SK-N-SH treated with all-trans-retinoic acid at 6 μM for 48 hours (cell line): ENCODE measurements at regions not wholly inside any gene's neighbourhood (a gene's known extent, or its start where the extent isn't known, plus 50 kb on each side); places are given as distances from the start of the nearest gene placed in this dataset.

ENCODE experiments used
- ATAC-seq: fragments of 200-7000 bp; cut with Tn5 transposase; 3 replicates; pipeline ENCODE4 v1.9.1; 2020; ENCODE audit warnings: mild to moderate bottlenecking, moderate library complexity
- ARNTL ChIP-seq: fragments of 450-650 bp; formaldehyde crosslinking; IDR thresholded peaks from 2 replicates; pipeline ENCODE4 v1.5.0; 2020; ENCODE audit warnings: low read depth, mild to moderate bottlenecking, moderate library complexity, borderline replicate concordance
- BACH2 ChIP-seq: fragments of 250-450 bp; sonication (Bioruptor Pico); IDR thresholded peaks from 2 replicates; pipeline ENCODE4 v1.9.0; 2021; ENCODE audit warnings: mild to moderate bottlenecking, borderline replicate concordance
- CSDC2 ChIP-seq: fragments of 250-450 bp; sonication (Bioruptor Pico); IDR thresholded peaks from 2 replicates; pipeline ENCODE4 v1.5.0; 2020; ENCODE audit warnings: mild to moderate bottlenecking, moderate library complexity
- GLIS3 ChIP-seq: fragments of 250-450 bp; sonication (Bioruptor Pico); IDR thresholded peaks from 2 replicates; pipeline ENCODE4 v1.5.0; 2020; ENCODE audit warnings: mild to moderate bottlenecking, moderate library complexity
- ISL1 ChIP-seq: fragments of 250-450 bp; sonication (Bioruptor Pico); IDR thresholded peaks from 2 replicates; pipeline ENCODE4 v2.1.2; 2022; ENCODE audit warnings: mild to moderate bottlenecking, moderate library complexity
- OSR1 ChIP-seq: fragments of 250-450 bp; sonication (Bioruptor Pico); IDR thresholded peaks from 2 replicates; pipeline ENCODE4 v1.8.0; 2022; ENCODE audit warnings: moderate library complexity, mild to moderate bottlenecking, inconsistent platforms
- SNAI2 ChIP-seq: fragments of 250-450 bp; sonication (Bioruptor Pico); IDR thresholded peaks from 2 replicates; pipeline ENCODE4 v1.5.0; 2020; ENCODE audit warnings: mild to moderate bottlenecking, moderate library complexity
- TCF4 ChIP-seq: fragments of 250-450 bp; sonication (Bioruptor Pico); IDR thresholded peaks from 2 replicates; pipeline ENCODE4 v1.8.0; 2021; ENCODE audit warnings: mild to moderate bottlenecking, moderate library complexity, borderline replicate concordance
- TOX ChIP-seq: fragments of 250-450 bp; sonication (Bioruptor Pico); IDR thresholded peaks from 2 replicates; pipeline ENCODE4 v1.8.0; 2021; ENCODE audit warnings: mild to moderate bottlenecking, moderate library complexity, borderline replicate concordance
- ZFP3 ChIP-seq: fragments of 250-450 bp; sonication (Bioruptor Pico); IDR thresholded peaks from 2 replicates; pipeline ENCODE4 v1.5.0; 2020; ENCODE audit warnings: mild to moderate bottlenecking, moderate library complexity
- ZFP30 ChIP-seq: fragments of 450-650 bp; formaldehyde crosslinking; IDR thresholded peaks from 2 replicates; pipeline ENCODE4 v1.5.0; 2022; ENCODE audit warnings: mild to moderate bottlenecking, moderate library complexity
- ZNF565 ChIP-seq: fragments of 450-650 bp; formaldehyde crosslinking; conservative IDR thresholded peaks from 2 replicates; pipeline ENCODE4 v1.5.0; 2020; ENCODE audit warnings: low read depth, mild to moderate bottlenecking, moderate library complexity
- ZNF70 ChIP-seq: fragments of 450-650 bp; formaldehyde crosslinking; IDR thresholded peaks from 2 replicates; pipeline ENCODE4 v1.5.0; 2020; ENCODE audit warnings: mild to moderate bottlenecking, moderate library complexity
- ZNF8 ChIP-seq: fragments of 450-650 bp; formaldehyde crosslinking; IDR thresholded peaks from 2 replicates; pipeline ENCODE4 v1.5.0; 2020; ENCODE audit warnings: mild to moderate bottlenecking, moderate library complexity
- TF ChIP-seq, protein P1 (sequence below): fragments of 250-450 bp; sonication (Bioruptor Pico); IDR thresholded peaks from 2 replicates; pipeline ENCODE4 v1.8.0; 2020; ENCODE audit warnings: mild to moderate bottlenecking, moderate library complexity, borderline replicate concordance
- TF ChIP-seq, protein P2 (sequence below): fragments of 250-450 bp; sonication (Bioruptor Pico); IDR thresholded peaks from 2 replicates; pipeline ENCODE4 v1.5.0; 2020; ENCODE audit warnings: mild to moderate bottlenecking, moderate library complexity
- TF ChIP-seq, protein P3 (sequence below): fragments of 250-450 bp; sonication (Bioruptor Pico); IDR thresholded peaks from 2 replicates; pipeline ENCODE4 v1.5.1; 2021; ENCODE audit warnings: mild to moderate bottlenecking, moderate library complexity
- TF ChIP-seq, protein P4 (sequence below): fragments of 250-450 bp; sonication (Bioruptor Pico); IDR thresholded peaks from 2 replicates; pipeline ENCODE4 v1.5.1; 2020; ENCODE audit warnings: low read depth, mild to moderate bottlenecking, moderate library complexity

DNA sequence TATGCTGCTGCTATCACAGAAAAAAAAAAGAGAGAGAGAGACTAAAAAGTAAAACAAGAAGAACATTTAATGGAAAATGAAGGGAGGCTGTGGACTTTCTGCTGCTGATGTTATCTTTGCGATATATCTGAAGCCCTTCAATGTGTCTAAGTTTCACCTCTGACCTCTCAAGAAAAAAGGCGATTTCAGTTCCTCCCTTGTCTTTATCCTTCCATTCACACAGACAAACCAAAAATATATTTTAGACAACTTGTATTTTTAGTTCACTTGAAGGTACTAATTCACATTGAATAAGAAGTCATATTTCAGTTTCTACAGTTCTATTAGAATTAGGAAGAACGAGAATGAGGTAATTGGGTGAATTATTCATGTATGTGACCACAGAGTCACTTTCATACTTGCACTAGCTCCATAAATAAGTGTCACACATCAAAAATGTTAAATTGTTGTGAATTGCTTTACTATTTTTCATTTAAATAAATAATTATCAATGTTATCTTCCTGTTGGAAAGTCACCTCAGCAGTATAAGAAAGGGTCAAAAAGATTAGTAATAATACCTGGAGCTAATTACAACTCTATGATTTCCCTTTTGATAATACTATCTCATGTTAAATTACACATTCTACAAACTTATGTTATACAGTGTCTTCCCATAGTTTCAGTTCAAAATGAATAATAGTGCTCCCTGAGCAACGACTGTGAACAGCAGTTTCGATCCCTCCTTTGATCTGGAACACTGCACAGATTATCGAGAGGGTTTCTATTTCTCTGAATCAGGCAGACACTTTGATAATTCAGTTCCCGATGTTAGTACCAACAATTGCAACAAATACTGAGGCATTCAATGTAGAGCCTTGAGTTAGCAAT, 85.2 kb upstream of the PLCB4 start (continued):
- TF ChIP-seq, protein P1, sequence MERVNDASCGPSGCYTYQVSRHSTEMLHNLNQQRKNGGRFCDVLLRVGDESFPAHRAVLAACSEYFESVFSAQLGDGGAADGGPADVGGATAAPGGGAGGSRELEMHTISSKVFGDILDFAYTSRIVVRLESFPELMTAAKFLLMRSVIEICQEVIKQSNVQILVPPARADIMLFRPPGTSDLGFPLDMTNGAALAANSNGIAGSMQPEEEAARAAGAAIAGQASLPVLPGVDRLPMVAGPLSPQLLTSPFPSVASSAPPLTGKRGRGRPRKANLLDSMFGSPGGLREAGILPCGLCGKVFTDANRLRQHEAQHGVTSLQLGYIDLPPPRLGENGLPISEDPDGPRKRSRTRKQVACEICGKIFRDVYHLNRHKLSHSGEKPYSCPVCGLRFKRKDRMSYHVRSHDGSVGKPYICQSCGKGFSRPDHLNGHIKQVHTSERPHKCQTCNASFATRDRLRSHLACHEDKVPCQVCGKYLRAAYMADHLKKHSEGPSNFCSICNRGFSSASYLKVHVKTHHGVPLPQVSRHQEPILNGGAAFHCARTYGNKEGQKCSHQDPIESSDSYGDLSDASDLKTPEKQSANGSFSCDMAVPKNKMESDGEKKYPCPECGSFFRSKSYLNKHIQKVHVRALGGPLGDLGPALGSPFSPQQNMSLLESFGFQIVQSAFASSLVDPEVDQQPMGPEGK (CRISPR knock-in tag), result no peak

DNA sequence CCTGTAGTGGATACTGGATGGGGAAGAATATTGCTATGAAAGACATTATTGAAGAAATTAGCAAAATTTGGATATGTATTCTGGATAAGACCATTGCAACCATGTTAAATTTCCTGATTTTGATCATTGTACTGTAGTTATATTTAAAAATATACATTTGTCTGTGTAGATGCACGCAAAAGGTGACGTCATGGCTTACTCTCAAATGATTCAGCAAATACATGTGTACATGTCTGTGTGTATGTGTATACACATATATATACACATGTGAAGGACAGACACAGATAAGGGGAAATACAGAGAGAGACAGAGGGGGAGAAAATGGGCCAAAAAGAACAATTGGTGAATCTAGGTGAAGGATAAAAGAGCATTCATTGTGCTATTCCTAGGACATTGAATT, 82.3 kb upstream of the PLCB4 start:
- ATAC-seq, result no peak
- TF ChIP-seq, protein P2, sequence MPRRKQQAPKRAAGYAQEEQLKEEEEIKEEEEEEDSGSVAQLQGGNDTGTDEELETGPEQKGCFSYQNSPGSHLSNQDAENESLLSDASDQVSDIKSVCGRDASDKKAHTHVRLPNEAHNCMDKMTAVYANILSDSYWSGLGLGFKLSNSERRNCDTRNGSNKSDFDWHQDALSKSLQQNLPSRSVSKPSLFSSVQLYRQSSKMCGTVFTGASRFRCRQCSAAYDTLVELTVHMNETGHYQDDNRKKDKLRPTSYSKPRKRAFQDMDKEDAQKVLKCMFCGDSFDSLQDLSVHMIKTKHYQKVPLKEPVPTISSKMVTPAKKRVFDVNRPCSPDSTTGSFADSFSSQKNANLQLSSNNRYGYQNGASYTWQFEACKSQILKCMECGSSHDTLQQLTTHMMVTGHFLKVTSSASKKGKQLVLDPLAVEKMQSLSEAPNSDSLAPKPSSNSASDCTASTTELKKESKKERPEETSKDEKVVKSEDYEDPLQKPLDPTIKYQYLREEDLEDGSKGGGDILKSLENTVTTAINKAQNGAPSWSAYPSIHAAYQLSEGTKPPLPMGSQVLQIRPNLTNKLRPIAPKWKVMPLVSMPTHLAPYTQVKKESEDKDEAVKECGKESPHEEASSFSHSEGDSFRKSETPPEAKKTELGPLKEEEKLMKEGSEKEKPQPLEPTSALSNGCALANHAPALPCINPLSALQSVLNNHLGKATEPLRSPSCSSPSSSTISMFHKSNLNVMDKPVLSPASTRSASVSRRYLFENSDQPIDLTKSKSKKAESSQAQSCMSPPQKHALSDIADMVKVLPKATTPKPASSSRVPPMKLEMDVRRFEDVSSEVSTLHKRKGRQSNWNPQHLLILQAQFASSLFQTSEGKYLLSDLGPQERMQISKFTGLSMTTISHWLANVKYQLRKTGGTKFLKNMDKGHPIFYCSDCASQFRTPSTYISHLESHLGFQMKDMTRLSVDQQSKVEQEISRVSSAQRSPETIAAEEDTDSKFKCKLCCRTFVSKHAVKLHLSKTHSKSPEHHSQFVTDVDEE (CRISPR knock-in tag), result no peak
- TF ChIP-seq ZNF565 (no peak), ISL1 (no peak), GLIS3 (CRISPR knock-in tag) (no peak), ARNTL (no peak), ZFP30 (CRISPR knock-in tag) (no peak)
- TF ChIP-seq, protein P3, sequence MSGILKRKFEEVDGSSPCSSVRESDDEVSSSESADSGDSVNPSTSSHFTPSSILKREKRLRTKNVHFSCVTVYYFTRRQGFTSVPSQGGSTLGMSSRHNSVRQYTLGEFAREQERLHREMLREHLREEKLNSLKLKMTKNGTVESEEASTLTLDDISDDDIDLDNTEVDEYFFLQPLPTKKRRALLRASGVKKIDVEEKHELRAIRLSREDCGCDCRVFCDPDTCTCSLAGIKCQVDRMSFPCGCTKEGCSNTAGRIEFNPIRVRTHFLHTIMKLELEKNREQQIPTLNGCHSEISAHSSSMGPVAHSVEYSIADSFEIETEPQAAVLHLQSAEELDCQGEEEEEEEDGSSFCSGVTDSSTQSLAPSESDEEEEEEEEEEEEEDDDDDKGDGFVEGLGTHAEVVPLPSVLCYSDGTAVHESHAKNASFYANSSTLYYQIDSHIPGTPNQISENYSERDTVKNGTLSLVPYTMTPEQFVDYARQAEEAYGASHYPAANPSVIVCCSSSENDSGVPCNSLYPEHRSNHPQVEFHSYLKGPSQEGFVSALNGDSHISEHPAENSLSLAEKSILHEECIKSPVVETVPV (CRISPR knock-in tag), result no peak
- TF ChIP-seq, protein P1 (CRISPR knock-in tag), result no peak

DNA sequence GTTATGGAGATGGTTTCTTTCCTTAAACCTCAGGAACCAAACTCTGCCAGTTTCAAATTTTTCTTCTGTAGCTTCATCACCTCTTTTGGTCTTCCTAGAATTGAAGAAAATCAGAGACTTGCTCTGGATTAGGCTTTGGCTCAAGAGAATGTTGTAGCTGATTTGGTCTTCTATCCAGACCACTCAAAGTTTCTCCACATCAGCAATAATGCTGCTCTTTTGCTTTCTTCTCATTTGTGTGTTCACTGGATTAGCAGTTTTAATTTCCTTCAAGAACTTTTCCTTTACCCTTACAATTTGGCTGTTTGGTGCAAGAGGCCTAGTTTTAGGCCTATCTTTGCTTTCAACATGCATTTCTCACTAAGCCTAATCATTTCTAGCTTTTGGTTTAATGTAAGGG, 78.1 kb upstream of the PLCB4 start:
- ATAC-seq, result no peak
- TF ChIP-seq TOX (CRISPR knock-in tag), result no peak
- TF ChIP-seq ZNF565, result no peak
- no peak for TF ChIP-seq OSR1 (CRISPR knock-in tag)
- no peak for TF ChIP-seq ZNF8 (CRISPR knock-in tag)
- TF ChIP-seq ZFP3, result no peak
- TF ChIP-seq, protein P4, sequence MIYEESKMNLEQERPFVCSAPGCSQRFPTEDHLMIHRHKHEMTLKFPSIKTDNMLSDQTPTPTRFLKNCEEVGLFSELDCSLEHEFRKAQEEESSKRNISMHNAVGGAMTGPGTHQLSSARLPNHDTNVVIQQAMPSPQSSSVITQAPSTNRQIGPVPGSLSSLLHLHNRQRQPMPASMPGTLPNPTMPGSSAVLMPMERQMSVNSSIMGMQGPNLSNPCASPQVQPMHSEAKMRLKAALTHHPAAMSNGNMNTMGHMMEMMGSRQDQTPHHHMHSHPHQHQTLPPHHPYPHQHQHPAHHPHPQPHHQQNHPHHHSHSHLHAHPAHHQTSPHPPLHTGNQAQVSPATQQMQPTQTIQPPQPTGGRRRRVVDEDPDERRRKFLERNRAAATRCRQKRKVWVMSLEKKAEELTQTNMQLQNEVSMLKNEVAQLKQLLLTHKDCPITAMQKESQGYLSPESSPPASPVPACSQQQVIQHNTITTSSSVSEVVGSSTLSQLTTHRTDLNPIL (CRISPR knock-in tag), result no peak
- no peak for TF ChIP-seq ZNF70
- TF ChIP-seq, protein P1 (CRISPR knock-in tag), result no peak
- TF ChIP-seq BACH2 (CRISPR knock-in tag), result no peak
- TF ChIP-seq CSDC2 (CRISPR knock-in tag), result no peak
- no peak for TF ChIP-seq SNAI2
- no peak for TF ChIP-seq ARNTL
- TF ChIP-seq TCF4 (CRISPR knock-in tag), result no peak
- TF ChIP-seq GLIS3 (CRISPR knock-in tag), result no peak
